Heart left ventricle (tissue), 16 donors: ENCODE measurements at regions not wholly inside any gene's neighbourhood (a gene's known extent, or its start where the extent isn't known, plus 50 kb on each side); places are given as distances from the start of the nearest gene placed in this dataset.

Source experiments
- ATAC-seq, 4 donors: fragments of 200-7000 bp; cut with Tn5 transposase; one replicate each; pipeline ENCODE4 v1.9.1; 2020 to 2022; ENCODE audit warnings: moderate library complexity in 4 of 4, mild to moderate bottlenecking in 3 of 4, moderate number of reproducible peaks in 1 of 4
- DNase-seq, 5 donors: peaks; one replicate each; pipeline ENCODE4 v3.0.0-alpha.2; 2020
- H3K27ac ChIP-seq, 12 donors: fragments of 200-600 bp; sonication (generic) in 4 of 12; one replicate each; pipeline versions ENCODE4 v1.5.0 to v1.8.0; 2016 to 2022; ENCODE audit warnings: mild to moderate bottlenecking in 2 of 12
- H3K27me3 ChIP-seq, 9 donors: fragments of 200-600 bp; sonication (generic) in 2 of 9; one replicate each; pipeline versions ENCODE4 v1.5.1 to v1.8.0; 2016 to 2022; ENCODE audit warnings: mild to moderate bottlenecking in 3 of 9
- H3K36me3 ChIP-seq, 9 donors: fragments of 200-600 bp; sonication (generic) in 2 of 9; one replicate each; pipeline versions ENCODE4 v1.5.0 to v1.8.0; 2018 to 2022; ENCODE audit warnings: mild to moderate bottlenecking in 2 of 9
- H3K4me1 ChIP-seq, 12 donors: fragments of 200-600 bp; sonication (generic) in 4 of 12; one replicate each; pipeline versions ENCODE4 v1.5.0 to v1.8.0; 2016 to 2022; ENCODE audit warnings: mild to moderate bottlenecking in 3 of 12
- H3K4me3 ChIP-seq, 12 donors: fragments of 200-600 bp; sonication (generic) in 4 of 12; one replicate each; pipeline versions ENCODE4 v1.5.0 to v1.8.0; 2017 to 2022; ENCODE audit warnings: mild to moderate bottlenecking in 9 of 12, moderate library complexity in 4 of 12
- H3K9me3 ChIP-seq, 12 donors: fragments of 200-600 bp; sonication (generic) in 4 of 12; one replicate each; pipeline versions ENCODE4 v1.5.0 to v1.8.0; 2016 to 2022; ENCODE audit warnings: mild to moderate bottlenecking in 1 of 12
- POLR2A ChIP-seq, 2 donors: fragments of 450-650 bp; IDR thresholded peaks; one replicate each; pipeline ENCODE4 v1.6.1; 2017; ENCODE audit warnings: antibody characterized with exemption in 2 of 2, mild to moderate bottlenecking in 2 of 2, moderate library complexity in 2 of 2
- WGBS, 4 donors: extraction: QIAGEN DNeasy Blood & Tissue Kit in 2 of 4; methylation state at CpG; one replicate each; pipeline versions ENCODE4 v1.1.5 to v1.1.7; 2013 to 2018; 5-methylcytosine and 5-hydroxymethylcytosine counted together
- intact Hi-C, 10 donors: fragments of 100-400 bp; cut with DNase I; formaldehyde crosslinking; loops; one replicate each; pipeline versions ENCODE4 v1.11.1 to v1.14.2; 2022
- TF ChIP-seq, protein P1 (sequence below), 12 donors: fragments of 200-600 bp; sonication (generic) in 4 of 12; IDR thresholded peaks; one replicate each; pipeline versions ENCODE4 v1.5.0 to v1.8.0; 2018 to 2022; ENCODE audit warnings: antibody characterized with exemption in 12 of 12, mild to moderate bottlenecking in 5 of 12
- donor health status: ischemic (EF 13 %, LVEDD 7.1; RV severe dilation, severe dysfunction).
- donor health status: healthy with polysubstance abuse.
- donor health status: DM: no; HTN: yes; CAD: no.
- donor health status: DM: no; HTN: no; CAD: no.
- donor health status: ischemic (EF 25% LVEDD 6.9; RV normal size, moderate dysfunction).
- donor health status: ischemic (EF 25% LVEDD 5.7; RV mildly dilated, moderate dysfunction).
- donor health status: healthy.
- donor health status: DM: yes; HTN: yes; CAD: no.
- donor health status: ischemic (EF 35%, LVEDD 5.7; RV mildly dilated, moderate dysfunction).
- donor health status: nonischemic (EF 11% LVEDD 7.7; RV severe dilation, severe dysfunction).
- donor health status: DM: yes; HTN: yes; CAD: no.
- donor health status: PGD.
- donor health status: ischemic (EF 29% LVEDD 5.4; RV normal size, mild dysfunction).
- donor health status: nonischemic (EF 23%, LVEDD 6.1; RV moderate dilation, normal function).

DNA sequence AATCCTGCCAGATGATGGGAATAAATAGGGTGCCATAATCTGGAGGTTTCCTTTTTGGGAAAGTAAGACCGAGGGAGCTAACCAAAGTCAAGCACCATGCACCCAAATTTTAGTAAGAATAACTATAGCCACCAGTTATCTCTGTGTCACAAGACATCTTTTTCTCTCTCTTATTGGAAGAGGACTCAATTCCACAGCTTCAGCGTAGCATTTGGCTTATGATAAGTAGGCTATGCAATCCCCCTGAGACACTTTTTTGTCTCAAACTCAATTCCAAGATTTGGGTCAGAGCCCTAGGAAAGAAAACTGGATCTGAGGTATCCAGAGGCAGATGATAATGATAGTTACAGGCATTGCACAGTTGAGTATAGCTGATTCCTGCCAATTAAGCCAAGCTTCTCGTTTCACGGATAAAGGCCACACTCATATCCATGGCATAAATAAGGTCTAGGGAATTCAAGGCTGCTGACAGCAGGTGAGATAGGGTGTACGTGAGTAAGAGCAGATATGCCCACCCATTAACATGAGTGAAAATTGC, 425.2 kb upstream of the CNTNAP2 start:
- TF ChIP-seq, protein P1, sequence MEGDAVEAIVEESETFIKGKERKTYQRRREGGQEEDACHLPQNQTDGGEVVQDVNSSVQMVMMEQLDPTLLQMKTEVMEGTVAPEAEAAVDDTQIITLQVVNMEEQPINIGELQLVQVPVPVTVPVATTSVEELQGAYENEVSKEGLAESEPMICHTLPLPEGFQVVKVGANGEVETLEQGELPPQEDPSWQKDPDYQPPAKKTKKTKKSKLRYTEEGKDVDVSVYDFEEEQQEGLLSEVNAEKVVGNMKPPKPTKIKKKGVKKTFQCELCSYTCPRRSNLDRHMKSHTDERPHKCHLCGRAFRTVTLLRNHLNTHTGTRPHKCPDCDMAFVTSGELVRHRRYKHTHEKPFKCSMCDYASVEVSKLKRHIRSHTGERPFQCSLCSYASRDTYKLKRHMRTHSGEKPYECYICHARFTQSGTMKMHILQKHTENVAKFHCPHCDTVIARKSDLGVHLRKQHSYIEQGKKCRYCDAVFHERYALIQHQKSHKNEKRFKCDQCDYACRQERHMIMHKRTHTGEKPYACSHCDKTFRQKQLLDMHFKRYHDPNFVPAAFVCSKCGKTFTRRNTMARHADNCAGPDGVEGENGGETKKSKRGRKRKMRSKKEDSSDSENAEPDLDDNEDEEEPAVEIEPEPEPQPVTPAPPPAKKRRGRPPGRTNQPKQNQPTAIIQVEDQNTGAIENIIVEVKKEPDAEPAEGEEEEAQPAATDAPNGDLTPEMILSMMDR (IDR thresholded peaks at IDR 0.05) = no peak
- no peak for TF ChIP-seq POLR2A (IDR thresholded peaks at IDR 0.05)
- H3K4me1 ChIP-seq = no peaks in the 10 kb centered on the region
- 53 to 71% (median 59%) methylated on average over 5 of the region's 5 CpGs for WGBS, 4 donors
- ATAC-seq (no peak), DNase-seq (no peak)
- intact Hi-C loops = no loop called here
- H3K4me3 ChIP-seq = no peak overlapping the region
- H3K27me3 ChIP-seq = no peaks in the 10 kb centered on the region
- no peaks in the 10 kb centered on the region for H3K36me3 ChIP-seq
- H3K9me3 ChIP-seq = peaks cover 0 to 15% (median 0%) of the 10 kb centered on the region in 12 donors
- peak overlapping the region in 1 of 12 donors; percentile 52 for H3K27ac ChIP-seq

DNA sequence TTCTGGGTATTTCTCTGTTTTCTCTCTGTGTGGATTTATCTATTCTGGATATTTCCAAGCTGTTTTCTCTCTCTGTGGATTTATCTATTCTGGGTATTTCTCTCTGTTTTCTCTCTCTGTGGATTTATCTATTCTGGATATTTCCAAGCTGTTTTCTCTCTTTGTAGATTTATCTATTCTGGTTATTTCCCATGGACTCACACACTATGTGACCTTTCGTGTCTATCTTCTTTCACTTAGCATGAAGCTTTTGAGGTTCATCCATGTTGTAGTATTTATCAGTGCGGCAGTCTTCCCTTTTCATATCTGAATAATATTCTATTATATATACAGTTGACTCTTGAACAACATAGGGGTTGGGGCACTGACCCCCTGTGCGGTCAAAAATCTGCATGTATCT, 435.0 kb upstream of the CNTNAP2 start:
- Histone ChIP-seq H3K36me3 (no peaks in the 10 kb centered on the region), H3K27me3 (no peaks in the 10 kb centered on the region), H3K27ac (no peak overlapping the region), H3K4me3 (peak overlapping the region in 1 of 12 donors; percentile 56), H3K4me1 (no peaks in the 10 kb centered on the region), H3K9me3 (no peaks in the 10 kb centered on the region)
- no peak for DNase-seq
- no peak for ATAC-seq
- intact Hi-C loops = no loop called here
- WGBS, 4 donors = 66 to 73% (median 69%) methylated on average over 3 of the region's 3 CpGs
- no peak for TF ChIP-seq POLR2A (IDR thresholded peaks at IDR 0.05)
- TF ChIP-seq, protein P1 (IDR thresholded peaks at IDR 0.05) = no peak

DNA sequence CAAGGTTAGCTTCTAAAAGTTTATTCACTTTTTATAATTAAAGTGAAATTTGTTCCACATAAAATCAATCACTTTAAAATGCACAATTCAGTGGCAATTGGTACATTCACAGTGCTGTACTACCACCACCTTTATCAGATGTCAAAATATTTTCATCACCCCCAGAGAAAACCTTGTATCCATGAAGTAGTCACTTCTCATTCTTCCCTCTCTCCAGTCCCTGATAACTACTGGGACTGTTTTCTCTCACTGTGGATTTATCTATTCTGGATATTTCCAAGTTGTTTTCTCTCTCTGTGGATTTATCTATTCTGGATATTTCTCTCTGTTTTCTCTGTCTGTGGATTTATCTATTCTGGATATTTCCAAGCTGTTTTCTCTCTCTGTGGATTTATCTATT, 435.4 kb upstream of the CNTNAP2 start:
- DNase-seq (no peak), ATAC-seq (no peak)
- Histone ChIP-seq H3K4me3 (peak overlapping the region in 7 of 12 donors; percentile 10 to 56 (median 37)), H3K4me1 (no peaks in the 10 kb centered on the region), H3K27ac (peak overlapping the region in 3 of 12 donors; percentile 45 to 59 (median 56)), H3K27me3 (no peaks in the 10 kb centered on the region), H3K9me3 (no peaks in the 10 kb centered on the region), H3K36me3 (no peaks in the 10 kb centered on the region)
- no peak for TF ChIP-seq POLR2A (IDR thresholded peaks at IDR 0.05)
- TF ChIP-seq, protein P1 (IDR thresholded peaks at IDR 0.05) = no peak
- intact Hi-C loops = no loop called here

DNA sequence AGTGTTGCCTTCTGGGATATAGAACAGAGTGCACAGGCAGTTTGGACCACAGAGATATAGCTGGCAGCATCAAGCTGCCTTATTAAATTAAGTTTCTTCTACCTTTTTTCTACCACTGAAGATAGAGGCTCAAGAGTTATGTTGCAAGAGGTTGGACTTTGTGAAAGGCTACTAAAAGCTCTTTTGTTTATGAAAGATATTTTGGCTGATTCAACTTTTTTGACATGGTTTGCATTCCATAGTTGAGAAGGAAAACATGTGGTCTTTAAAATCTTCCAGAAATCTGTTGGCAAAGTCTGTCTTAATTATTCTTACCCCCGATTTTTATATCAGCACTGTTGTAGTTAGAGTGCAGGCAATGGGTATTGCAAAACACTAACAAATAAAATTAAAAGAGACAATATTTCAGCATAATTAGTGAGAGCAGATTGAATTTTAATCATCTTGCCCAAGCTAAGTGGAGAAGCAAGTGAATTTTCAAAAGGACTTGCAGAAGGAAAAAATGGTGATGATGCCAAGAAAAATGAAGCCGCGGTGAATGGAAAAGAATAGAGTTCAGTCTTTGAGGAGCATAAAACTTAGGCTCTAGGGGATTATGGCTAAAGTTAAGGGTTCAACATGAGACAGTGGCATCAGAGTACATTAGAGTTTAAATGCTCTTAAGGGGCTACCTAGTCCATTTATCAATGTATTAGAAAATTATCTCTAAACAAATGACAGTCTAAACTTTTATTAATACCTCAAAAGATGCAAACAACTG, 450.9 kb upstream of the CNTNAP2 start:
- Histone ChIP-seq H3K4me3 (no peak overlapping the region), H3K27ac (peak overlapping the region in 2 of 12 donors; percentile 13 to 20), H3K9me3 (peaks cover 0 to 20% (median 9%) of the 10 kb centered on the region in 12 donors), H3K4me1 (no peaks in the 10 kb centered on the region), H3K36me3 (no peaks in the 10 kb centered on the region), H3K27me3 (no peaks in the 10 kb centered on the region)
- DNase-seq = no peak
- no peak for TF ChIP-seq POLR2A (IDR thresholded peaks at IDR 0.05)
- TF ChIP-seq, protein P1 (IDR thresholded peaks at IDR 0.05) = no peak
- 59 to 74% (median 63%) methylated on average over 3 of the region's 3 CpGs for WGBS, 4 donors
- intact Hi-C loops = no loop called here
- peak in 1 of 4 donors; percentile 62 for ATAC-seq
